Caco-2 (cell line): ENCODE measurements at regions not wholly inside any gene's neighbourhood (a gene's known extent, or its start where the extent isn't known, plus 50 kb on each side); places are given as distances from the start of the nearest gene placed in this dataset.
"Not testable (repeated sequence)": the region's sequence is repeated elsewhere in the genome, so short reads cannot be mapped to it uniquely, and the experiment has no call there.

Experiments used
- BruUV-seq: library from RNA; stranded (reverse); fragments of 400-500 nt; replicated peaks from 2 replicates; lab custom pipeline; 2021; lab: Mats Ljungman, UMichigan
- CTCF ChIA-PET: fragments of 300-600 bp; sonication (Branson Sonifier 250); formaldehyde crosslinking; loops from one replicate; lab custom pipeline; 2022; ENCODE audit warnings: antibody characterized with exemption; lab: Charles Lee
- POLR2A ChIA-PET: fragments of 300-600 bp; sonication (Branson Sonifier 250); formaldehyde crosslinking; loops from one replicate; lab custom pipeline; 2022; ENCODE audit warnings: antibody characterized with exemption; lab: Charles Lee
- DNase-seq, 2 experiments: peaks; one replicate each; pipeline versions ENCODE4 v3.0.0 to v3.0.0-alpha.2; 2020 to 2022
- H3K27me3 ChIP-seq: replicated peaks from 2 replicates; pipeline ENCODE4 v1.6.0; 2011; ENCODE audit warnings: low read length; ENCODE audit not compliant: control insufficient read depth, insufficient read depth
- H3K36me3 ChIP-seq: 2 replicates; pipeline ENCODE4 v1.5.1; 2011; ENCODE audit warnings: low read length; ENCODE audit not compliant: control insufficient read depth, insufficient read depth
- H3K4me1 ChIP-seq: fragments of 250-450 bp; sonication (Bioruptor Pico); 2 replicates; pipeline ENCODE4 v1.5.1; 2020; ENCODE audit warnings: mild to moderate bottlenecking
- H3K4me3 ChIP-seq: 2 replicates; pipeline ENCODE4 v1.5.1; 2011; ENCODE audit warnings: low read depth, mild to moderate bottlenecking, control low read depth, low read length
- H3K9me3 ChIP-seq: fragments of 250-450 bp; sonication (Bioruptor Pico); 2 replicates; pipeline ENCODE4 v1.5.1; 2020; ENCODE audit warnings: mild to moderate bottlenecking, moderate library complexity
- H3K27ac Mint-ChIP-seq: one replicate; pipeline ENCODE4 v1.8.0; 2022; ENCODE audit warnings: mixed read lengths; ENCODE audit not compliant: unreplicated experiment
- H3K27me3 Mint-ChIP-seq: one replicate; pipeline ENCODE4 v1.8.0; 2022; ENCODE audit warnings: mixed read lengths; ENCODE audit not compliant: insufficient read depth, unreplicated experiment
- H3K36me3 Mint-ChIP-seq: one replicate; pipeline ENCODE4 v1.8.0; 2022; ENCODE audit warnings: mild to moderate bottlenecking, mixed read lengths; ENCODE audit not compliant: insufficient read depth, unreplicated experiment
- H3K4me1 Mint-ChIP-seq: one replicate; pipeline ENCODE4 v1.8.0; 2022; ENCODE audit warnings: low read depth, mixed read lengths; ENCODE audit not compliant: unreplicated experiment
- H3K4me3 Mint-ChIP-seq: one replicate; pipeline ENCODE4 v1.8.0; 2022; ENCODE audit warnings: mild to moderate bottlenecking, moderate library complexity, mixed read lengths; ENCODE audit not compliant: unreplicated experiment
- H3K9me3 Mint-ChIP-seq: one replicate; pipeline ENCODE4 v1.8.0; 2022; ENCODE audit warnings: mixed read lengths; ENCODE audit not compliant: unreplicated experiment
- intact Hi-C: fragments of 100-400 bp; cut with micrococcal nuclease; formaldehyde crosslinking; loops from one replicate; pipeline ENCODE4 v1.10.0; 2022; ENCODE audit not compliant: unreplicated experiment
- TF ChIP-seq, protein P1 (sequence below), 2 experiments: fragments of 200-600 bp in 1 of 2; IDR thresholded peaks; 1 replicate in 1 of 2; 2 replicates in 1 of 2; pipeline versions ENCODE4 v1.5.1 to v1.8.0; 2011 to 2022; ENCODE audit warnings: antibody characterized with exemption in 1 of 2, control low read depth in 1 of 2, inconsistent platforms in 1 of 2, low read depth in 1 of 2, low read length in 1 of 2, mild to moderate bottlenecking in 1 of 2, moderate library complexity in 1 of 2; ENCODE audit not compliant: insufficient read depth in 1 of 2, severe bottlenecking in 1 of 2, unreplicated experiment in 1 of 2

DNA sequence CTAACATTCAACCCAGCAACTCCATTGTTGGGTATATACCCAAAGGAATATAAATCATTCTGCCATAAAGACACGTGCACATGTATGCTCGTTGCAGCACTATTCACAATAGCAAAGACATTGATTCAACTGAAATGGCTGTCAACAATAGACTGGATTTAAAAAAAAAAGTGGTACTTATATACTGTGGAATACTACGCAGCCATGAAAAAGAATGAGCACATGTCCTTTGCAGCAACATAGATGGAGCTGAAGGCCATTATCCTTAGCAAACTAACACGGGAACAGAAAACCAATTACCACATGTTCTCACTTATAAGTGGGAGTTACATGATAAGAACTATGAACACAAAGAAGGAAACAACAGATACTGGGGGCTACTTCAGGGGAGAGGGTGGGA is 74.0 kb upstream of the FMNL2 start:
- Mint-ChIP-seq H3K27ac (no peak overlapping the region), H3K9me3 (peaks cover 10% of the 10 kb centered on the region), H3K4me1 (no peaks in the 10 kb centered on the region), H3K4me3 (no peak overlapping the region), H3K36me3 (no peaks in the 10 kb centered on the region), H3K27me3 (no peaks in the 10 kb centered on the region)
- ChIA-PET CTCF (no interaction called here), POLR2A (no interaction called here)
- TF ChIP-seq, protein P1, sequence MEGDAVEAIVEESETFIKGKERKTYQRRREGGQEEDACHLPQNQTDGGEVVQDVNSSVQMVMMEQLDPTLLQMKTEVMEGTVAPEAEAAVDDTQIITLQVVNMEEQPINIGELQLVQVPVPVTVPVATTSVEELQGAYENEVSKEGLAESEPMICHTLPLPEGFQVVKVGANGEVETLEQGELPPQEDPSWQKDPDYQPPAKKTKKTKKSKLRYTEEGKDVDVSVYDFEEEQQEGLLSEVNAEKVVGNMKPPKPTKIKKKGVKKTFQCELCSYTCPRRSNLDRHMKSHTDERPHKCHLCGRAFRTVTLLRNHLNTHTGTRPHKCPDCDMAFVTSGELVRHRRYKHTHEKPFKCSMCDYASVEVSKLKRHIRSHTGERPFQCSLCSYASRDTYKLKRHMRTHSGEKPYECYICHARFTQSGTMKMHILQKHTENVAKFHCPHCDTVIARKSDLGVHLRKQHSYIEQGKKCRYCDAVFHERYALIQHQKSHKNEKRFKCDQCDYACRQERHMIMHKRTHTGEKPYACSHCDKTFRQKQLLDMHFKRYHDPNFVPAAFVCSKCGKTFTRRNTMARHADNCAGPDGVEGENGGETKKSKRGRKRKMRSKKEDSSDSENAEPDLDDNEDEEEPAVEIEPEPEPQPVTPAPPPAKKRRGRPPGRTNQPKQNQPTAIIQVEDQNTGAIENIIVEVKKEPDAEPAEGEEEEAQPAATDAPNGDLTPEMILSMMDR (IDR thresholded peaks at IDR 0.05; ENCODE audit: insufficient read depth in 1 of 2, low read depth in 1 of 2, low read length in 1 of 2, severe bottlenecking in 1 of 2, unreplicated experiment in 1 of 2), result no peak
- DNase-seq, result no peak
- intact Hi-C loops, result no loop called here
- Histone ChIP-seq H3K9me3 (0 out of 2 replicates have a peak, but pooled peaks cover under 1% of the 10 kb centered on the region), H3K27me3 (no peaks in the 10 kb centered on the region), H3K4me1 (no peaks in the 10 kb centered on the region), H3K4me3 (no peak overlapping the region), H3K36me3 (no peaks in the 10 kb centered on the region)
- no TSS peak for BruUV-seq

DNA sequence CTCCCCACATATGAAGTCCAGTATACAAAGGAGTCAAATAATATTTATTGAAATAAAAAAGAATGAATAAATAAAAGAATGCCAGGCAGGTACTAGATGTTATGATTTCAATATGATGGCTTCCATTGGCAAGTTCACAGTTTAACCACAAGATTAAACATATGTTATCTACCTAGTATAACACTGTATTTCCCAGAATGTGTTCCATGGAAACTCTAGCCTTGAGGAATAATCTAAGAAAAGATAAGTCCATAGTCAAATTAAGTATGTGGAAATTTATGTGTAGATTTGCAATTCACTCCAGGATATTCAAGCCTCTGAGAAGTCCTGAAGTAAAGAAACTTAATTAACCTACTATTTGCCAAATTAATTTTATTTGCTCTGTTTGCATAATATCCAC is 71.1 kb upstream of the FMNL2 start:
- Histone ChIP-seq H3K9me3 (0 out of 2 replicates have a peak, but pooled peaks cover 5% of the 10 kb centered on the region), H3K27me3 (no peaks in the 10 kb centered on the region), H3K4me3 (no peak overlapping the region), H3K36me3 (no peaks in the 10 kb centered on the region), H3K4me1 (no peaks in the 10 kb centered on the region)
- CTCF ChIA-PET, result no interaction called here
- intact Hi-C loops, result no loop called here
- peaks cover 35% of the 10 kb centered on the region for H3K9me3 Mint-ChIP-seq
- H3K27ac Mint-ChIP-seq, result no peak overlapping the region
- no peaks in the 10 kb centered on the region for H3K4me1 Mint-ChIP-seq
- H3K27me3 Mint-ChIP-seq, result no peaks in the 10 kb centered on the region
- H3K4me3 Mint-ChIP-seq, result no peak overlapping the region
- POLR2A ChIA-PET, result no interaction called here
- TF ChIP-seq, protein P1 (IDR thresholded peaks at IDR 0.05; ENCODE audit: insufficient read depth in 1 of 2, low read depth in 1 of 2, low read length in 1 of 2, severe bottlenecking in 1 of 2, unreplicated experiment in 1 of 2), result no peak
- no peak for DNase-seq
- no TSS peak for BruUV-seq
- no peaks in the 10 kb centered on the region for H3K36me3 Mint-ChIP-seq

DNA sequence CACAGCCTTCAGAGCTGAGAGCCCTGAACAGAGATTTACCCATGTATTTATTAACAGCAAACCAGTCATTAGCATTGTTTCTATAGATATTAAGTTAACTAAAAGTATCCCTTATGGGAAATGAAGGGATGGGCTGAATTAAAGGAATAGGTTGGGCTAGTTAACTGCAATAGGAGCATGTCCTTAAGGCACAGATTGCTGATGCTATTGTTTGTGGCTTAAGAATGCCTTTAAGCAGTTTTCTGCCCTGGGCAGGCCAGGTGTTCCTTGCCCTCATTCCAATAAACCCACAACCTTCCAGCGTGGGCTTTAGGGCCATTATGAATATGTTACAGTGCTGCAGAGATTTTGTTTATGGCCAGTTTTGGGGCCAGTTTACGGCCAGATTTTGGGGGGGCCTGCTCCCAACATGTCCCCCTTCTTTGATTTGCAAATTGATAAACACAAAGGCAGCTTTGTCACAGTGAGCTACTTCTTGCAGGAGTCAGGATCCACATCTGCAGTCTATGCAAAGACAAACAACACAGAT is 61.2 kb upstream of the FMNL2 start:
- H3K36me3 Mint-ChIP-seq, POLR2A ChIA-PET, intact Hi-C loops, H3K36me3 ChIP-seq, H3K4me3 ChIP-seq, H3K27ac Mint-ChIP-seq, BruUV-seq, H3K27me3 ChIP-seq, CTCF ChIA-PET, DNase-seq, H3K4me1 Mint-ChIP-seq, H3K4me1 ChIP-seq, H3K4me3 Mint-ChIP-seq, H3K27me3 Mint-ChIP-seq: not testable (repeated sequence)
- peaks cover 20% of the 10 kb centered on the region for H3K9me3 Mint-ChIP-seq
- peaks cover 29% of the 10 kb centered on the region for H3K9me3 ChIP-seq

DNA sequence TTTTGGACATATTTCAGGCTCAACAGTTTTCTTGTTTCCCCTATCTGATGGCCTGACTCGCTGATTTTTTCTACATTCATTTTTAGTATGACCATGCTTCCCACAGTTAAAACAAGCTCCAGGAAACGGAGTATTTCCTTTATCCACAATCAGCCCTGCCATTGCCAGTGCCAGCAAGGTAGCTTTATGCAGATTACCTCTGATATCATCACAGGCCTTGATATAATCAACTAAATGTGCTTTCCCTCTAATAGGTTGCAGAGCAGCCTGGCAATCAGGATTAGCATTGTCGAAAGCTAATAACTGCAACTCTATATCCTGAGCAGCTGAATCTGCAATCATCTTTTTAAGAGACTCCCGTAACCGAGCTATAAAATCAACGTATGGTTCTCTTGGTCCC is 57.1 kb upstream of the FMNL2 start:
- H3K36me3 ChIP-seq, H3K27me3 ChIP-seq, H3K4me3 ChIP-seq, H3K36me3 Mint-ChIP-seq, H3K27ac Mint-ChIP-seq, H3K4me3 Mint-ChIP-seq, POLR2A ChIA-PET, H3K4me1 Mint-ChIP-seq, H3K4me1 ChIP-seq, DNase-seq, H3K27me3 Mint-ChIP-seq, BruUV-seq, H3K9me3 ChIP-seq, intact Hi-C loops: not testable (repeated sequence)
- CTCF ChIA-PET, result interaction anchor here (0.6 kb wide), 1 partner anchor 32 kb away, joined by 3 read pairs; no protein-coding TSS in a partner anchor
- peaks cover 29% of the 10 kb centered on the region for H3K9me3 Mint-ChIP-seq
